Omental fat pad (tissue), 3 donors: ENCODE measurements at regions not wholly inside any gene's neighbourhood (a gene's known extent, or its start where the extent isn't known, plus 50 kb on each side); places are given as distances from the start of the nearest gene placed in this dataset.
"Not testable (repeated sequence)": the region's sequence is repeated elsewhere in the genome, so short reads cannot be mapped to it uniquely, and the experiment has no call there.

ENCODE experiments used
- ATAC-seq: fragments of 150-250 bp; one replicate; pipeline ENCODE4 v1.9.1; 2016; ENCODE audit warnings: mild to moderate bottlenecking, moderate library complexity; ENCODE audit not compliant: low FRiP score
- DNase-seq: peaks from one replicate; pipeline ENCODE4 v3.0.0-alpha.2; 2019; ENCODE audit warnings: low spot score
- CTCF ChIP-seq, 3 donors: fragments of 450-650 bp; IDR thresholded peaks; one replicate each; pipeline ENCODE4 v1.5.1; 2016 to 2017; ENCODE audit warnings: antibody characterized with exemption in 3 of 3, mild to moderate bottlenecking in 3 of 3, moderate library complexity in 2 of 3

GRCh38 chr7:91568138-91568537 is 303.9 kb downstream of the FZD1 start:
- TF ChIP-seq CTCF (IDR thresholded peaks at IDR 0.05): no peak
- no peak for ATAC-seq
- DNase-seq: no peak

- TF ChIP-seq CTCF (IDR thresholded peaks at IDR 0.05): no peak
- DNase-seq (no peak), ATAC-seq (no peak)
Observed at GRCh38 chr7:91569728-91570457, 305.7 kb downstream of the FZD1 start.

DNA sequence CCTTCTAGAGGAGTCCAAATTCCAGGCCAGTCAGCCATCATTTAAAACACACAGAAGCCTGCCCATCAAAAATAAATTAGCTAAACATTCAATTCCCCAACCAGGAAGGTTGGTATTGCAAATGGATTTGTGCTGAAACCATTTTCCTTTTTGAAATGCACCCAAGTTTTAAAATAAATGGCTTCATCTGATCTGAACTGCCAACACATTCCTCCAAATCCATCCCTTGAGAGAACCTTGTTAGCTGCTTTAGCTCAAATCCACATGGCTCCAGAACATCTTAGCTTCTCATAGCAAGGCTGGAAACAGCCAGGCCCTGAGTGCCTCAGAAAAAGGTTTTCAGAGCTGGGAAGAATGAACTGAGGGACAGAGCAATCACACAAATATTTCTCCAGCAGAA is 306.3 kb downstream of the FZD1 start:
- no peak for ATAC-seq
- TF ChIP-seq CTCF (IDR thresholded peaks at IDR 0.05): no peak

GRCh38 chr7:91571601-91572000 is 307.4 kb downstream of the FZD1 start:
- TF ChIP-seq CTCF (IDR thresholded peaks at IDR 0.05): no peak
- DNase-seq (no peak), ATAC-seq (no peak)

More for the DNA sequence above, 306.3 kb downstream of the FZD1 start:
- no peak for DNase-seq

DNA sequence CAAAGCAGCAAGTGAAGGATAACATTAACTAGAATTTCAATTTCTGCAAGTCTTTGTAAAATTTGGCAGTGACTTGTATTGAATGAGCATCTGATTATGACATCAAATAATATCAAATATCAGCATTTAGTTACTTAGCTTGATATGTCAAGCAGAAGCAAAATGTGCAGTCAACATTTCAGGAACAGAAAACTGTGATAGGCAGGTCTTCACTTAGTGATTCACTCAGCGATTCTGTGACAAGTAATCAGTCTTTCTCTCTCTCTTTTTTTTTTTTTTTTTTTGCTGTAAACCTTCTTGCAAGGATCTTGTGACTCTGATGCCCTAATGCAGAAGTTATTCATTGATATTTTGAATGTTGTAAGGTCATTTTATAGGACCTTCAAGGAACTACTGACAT is 307.1 kb downstream of the MTERF1 start:
- ATAC-seq (no peak), DNase-seq (no peak)
- no peak for TF ChIP-seq CTCF (IDR thresholded peaks at IDR 0.05)

DNA sequence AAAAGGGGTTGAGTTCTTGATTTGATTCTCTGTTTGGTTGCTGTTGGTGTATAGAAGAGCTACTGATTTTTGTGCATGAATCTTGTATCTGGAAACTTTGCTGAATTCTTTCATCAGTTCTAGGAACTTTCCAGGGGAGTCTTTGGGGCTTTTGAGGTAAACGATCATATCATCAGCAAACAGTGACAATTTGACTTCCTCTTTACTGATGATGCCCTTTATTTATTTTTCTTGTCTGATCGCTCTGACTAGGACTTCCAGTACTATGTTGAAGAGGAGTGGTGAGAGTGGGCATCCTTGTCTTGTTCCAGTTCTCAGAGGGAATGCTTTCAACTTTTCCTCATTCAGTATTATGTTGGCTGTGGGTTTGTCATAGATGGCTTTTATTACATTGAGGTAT is 304.0 kb downstream of the MTERF1 start:
- DNase-seq, ATAC-seq: not testable (repeated sequence)

DNA sequence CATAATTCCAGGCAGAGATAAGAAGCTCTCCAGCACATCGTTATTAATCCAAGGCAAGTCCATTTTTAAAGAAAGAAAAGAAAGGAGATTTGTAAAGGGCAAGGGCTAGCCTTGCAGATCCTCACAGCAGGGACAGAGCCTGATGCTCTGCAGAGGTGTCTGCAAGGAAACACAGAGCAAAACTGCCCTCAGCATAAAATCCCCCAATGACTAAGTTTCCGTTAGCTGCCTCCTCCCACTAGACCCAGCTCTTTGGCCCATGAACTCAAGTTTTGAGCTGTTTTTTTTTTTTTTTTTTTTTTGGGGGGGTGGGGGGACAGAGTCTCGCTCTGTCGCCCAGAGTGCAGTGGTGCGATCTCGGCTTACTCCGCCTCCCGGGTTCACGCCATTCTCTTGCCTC is 300.7 kb downstream of the MTERF1 start:
- ATAC-seq: no peak
- no peak for DNase-seq
- TF ChIP-seq CTCF (IDR thresholded peaks at IDR 0.05): no peak
